ENCODE measurements at regions not wholly inside any gene's neighbourhood (a gene's known extent, or its start where the extent isn't known, plus 50 kb on each side); places are given as distances from the start of the nearest gene placed in this dataset.
"Not testable (repeated sequence)": the region's sequence is repeated elsewhere in the genome, so short reads cannot be mapped to it uniquely, and the experiment has no call there.

DNA sequence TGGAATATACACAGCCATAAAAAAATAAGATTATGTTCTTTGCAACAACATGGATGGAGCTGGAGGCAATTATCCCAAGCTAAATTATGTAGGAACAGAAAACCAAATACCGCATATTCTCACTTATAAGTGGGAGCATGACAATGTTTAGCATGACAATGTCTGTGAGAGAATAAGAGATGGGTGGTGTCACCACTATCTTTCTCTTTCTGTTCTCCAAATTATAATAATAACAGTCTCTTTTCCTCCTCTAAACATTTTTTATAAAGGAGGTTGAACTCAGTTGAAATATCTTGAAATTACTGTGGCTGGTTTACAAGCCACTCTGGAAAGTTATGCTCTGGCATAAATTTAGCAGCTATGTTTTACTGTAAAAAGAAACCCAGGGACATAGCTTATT, 108.4 kb upstream of the NBPF19 start:
- DNase-seq, result not testable (repeated sequence)

DNA sequence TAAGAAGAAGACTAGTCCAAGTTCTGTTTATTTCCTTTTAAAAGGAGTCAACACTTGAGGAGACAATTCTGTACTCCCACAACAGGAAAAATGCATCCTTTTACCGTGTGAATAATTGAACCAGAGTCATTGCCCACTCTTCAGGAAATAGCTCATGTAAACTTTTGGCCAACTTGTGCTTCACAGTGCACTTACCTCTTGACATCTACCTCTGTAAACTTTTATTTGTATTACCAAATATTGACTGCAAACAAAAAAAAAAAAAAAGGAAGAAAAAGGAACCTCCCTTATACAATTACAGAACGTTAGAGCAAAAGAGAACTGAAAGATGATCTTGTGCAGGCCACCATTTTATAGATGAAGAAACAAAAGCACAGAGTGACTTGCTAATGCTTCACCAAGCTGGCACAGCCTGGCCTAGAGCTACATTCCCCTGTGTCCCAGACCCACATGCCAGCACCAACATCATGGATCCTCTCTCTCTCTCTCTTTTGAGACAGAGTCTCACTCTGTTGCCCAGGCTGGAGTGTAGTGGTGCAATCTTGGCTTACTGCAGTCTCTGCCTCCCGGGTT, 107.3 kb upstream of the NBPF19 start:
- not testable (repeated sequence) for DNase-seq

DNA sequence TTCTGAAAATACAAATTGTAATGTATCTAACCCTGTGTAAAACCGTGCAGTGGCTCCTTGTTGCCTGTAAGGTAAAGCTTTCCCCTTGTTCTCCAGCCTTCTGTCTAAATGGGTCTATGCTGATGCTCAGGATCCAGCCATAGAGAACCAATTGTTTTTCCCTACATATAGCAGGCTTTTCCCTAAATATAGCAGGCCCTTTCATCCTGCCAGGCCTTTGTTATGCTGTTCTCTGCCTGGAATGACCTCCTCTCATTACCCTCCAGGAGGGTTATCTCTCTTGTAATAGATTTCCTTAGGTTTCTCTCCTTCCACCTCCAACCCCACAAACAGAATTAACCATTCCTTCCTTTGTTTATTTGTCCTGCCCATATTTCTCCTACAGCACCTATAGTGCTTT, 106.5 kb upstream of the NBPF19 start:
- DNase-seq, result not testable (repeated sequence)

GRCh38 chr1:149369081-149369480, 105.8 kb upstream of the NBPF19 start:
- DNase-seq, result not testable (repeated sequence)

GRCh38 chr1:149371955-149372354, 102.9 kb upstream of the NBPF19 start:
- not testable (repeated sequence) for DNase-seq

- not testable (repeated sequence) for DNase-seq
Observed at GRCh38 chr1:149378462-149378861, 96.4 kb upstream of the NBPF19 start.

GRCh38 chr1:149390173-149390926, 84.5 kb upstream of the NBPF19 start:
- DNase-seq, result peak; percentile 57

DNA sequence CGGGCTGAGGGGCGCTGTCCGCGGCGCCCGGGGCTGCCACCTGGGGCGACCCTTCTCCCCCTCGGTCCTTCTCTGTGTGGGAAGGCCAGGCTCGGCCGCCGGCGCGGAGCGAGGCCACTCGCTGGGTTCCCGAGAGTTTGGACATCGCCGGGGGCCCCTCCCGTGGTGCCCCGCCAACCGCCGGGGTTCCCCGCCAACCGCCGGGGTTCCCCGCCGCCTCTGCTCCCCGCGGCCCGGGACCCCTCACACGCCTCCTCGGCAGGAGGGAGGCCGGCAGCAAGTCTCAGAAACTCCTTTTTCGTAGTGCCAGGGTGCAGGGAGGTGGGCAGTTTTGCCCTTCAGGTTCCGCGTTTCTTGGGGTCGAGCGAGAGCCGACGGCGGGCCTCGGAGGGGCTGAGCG, 83.9 kb upstream of the NBPF19 start:
- DNase-seq, result not testable (repeated sequence)

DNA sequence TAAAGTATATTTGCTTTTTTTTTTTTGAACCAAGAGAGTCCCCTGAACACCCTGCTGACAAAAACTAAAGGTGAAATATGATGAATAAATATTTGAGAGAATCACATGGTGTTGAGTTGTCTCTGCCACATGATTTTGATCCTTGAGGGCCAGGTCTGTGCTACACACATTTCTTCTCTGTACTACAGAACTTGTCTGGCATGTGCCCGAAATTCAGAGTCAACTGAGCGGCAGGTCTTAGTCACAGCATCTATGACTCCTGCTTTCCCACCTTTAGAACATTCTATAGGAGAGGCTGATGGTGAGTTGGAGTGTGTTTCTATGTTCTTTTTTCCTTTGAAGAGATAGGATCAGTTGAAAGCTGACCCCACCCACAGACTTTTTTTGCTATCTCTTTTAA, 79.0 kb upstream of the NBPF19 start:
- DNase-seq, result peak; percentile 70

DNA sequence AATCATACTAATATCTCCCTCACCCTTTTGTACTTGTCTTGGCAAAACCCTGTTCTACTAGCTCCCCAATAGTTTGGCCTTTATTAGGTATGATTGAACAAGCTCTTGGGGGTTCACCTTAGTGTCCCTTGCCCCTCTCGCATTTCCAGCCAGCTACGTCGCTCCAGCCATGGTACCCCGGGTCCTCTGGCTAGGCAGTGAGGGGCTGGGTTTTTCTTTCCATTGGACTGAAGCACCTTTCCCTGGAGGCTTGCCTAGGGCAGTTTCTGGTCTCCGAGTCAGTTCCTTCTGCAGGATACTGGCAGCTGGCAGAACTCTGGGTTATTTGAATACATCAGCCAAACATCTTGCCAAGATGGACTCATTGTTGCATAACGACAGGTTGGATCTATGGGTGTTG, 76.3 kb upstream of the NBPF19 start:
- DNase-seq, result not testable (repeated sequence)

DNA sequence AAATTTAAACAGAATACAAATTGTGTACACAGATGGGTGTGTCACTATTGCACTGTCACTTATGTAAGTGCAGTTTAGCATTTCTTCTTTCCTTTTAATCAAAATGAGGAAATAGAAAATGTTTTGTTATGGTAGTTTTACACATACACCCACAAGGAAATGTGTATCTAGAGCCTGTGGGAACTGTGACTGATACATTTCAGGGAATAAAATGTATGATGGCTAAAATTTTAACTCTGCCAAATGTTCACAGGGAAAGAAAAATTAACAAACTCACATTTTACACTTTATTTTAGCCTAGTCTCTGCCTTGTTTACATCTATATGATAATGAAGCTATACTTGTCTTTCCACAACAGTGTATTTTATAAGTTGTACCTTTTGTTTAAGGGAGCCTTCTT, 66.4 kb upstream of the NBPF19 start:
- not testable (repeated sequence) for DNase-seq

DNA sequence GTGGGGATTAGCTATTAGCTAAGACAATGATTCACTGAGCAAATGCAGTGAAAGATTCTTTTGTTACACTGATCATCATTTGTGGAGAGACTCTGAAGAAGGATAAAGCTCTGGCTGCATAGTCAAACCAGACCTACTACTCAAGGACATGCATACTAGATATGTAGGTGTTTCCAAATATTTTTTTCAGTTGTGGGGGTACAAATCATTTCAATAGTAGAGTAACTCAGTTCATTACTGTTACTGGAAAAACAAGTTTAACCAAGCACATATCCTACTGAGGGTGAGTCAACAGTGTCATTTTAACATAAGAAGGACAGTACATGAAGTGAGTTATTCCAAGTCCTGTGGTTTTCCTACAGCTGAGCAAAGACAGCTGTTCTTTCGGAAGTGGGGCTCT, 59.5 kb upstream of the NBPF19 start:
- not testable (repeated sequence) for DNase-seq

DNA sequence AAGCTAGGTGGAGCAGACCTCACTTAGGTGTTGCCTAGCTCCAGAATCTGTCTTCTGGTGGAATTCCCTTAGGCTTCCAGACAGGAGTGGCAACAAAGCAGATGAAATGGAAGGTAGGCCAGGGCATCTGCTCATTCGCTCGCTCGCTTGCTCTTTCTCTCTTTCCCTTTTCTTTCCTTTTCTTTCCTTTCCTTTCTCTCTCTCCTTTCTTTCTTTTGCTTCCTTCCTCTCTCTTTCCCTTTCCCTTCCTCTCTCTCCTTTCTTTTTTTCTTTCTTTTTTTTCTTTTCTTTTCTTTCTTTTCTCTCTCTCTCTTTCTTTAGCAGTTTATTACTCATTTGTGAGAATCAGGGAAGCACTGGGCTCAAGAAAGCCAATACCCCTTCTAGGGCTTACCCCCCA, 56.1 kb upstream of the NBPF19 start:
- not testable (repeated sequence) for DNase-seq

- DNase-seq, result not testable (repeated sequence)
Observed at GRCh38 chr1:149423122-149423521, 51.7 kb upstream of the NBPF19 start.

Data from activated CD4-positive, alpha-beta T cell treated with anti-CD3 and anti-CD28 coated beads for 48 hours (primary cell).